ENCODE measurements at regions not wholly inside any gene's neighbourhood (a gene's known extent, or its start where the extent isn't known, plus 50 kb on each side); places are given as distances from the start of the nearest gene placed in this dataset.

GRCh38 chr2:12326449-12327190 lies 390.1 kb upstream of the TRIB2 start:
- DNase-seq, result peak; percentile 14 to 39

- no peak for DNase-seq
Observed at GRCh38 chr2:12330916-12331315, 385.8 kb upstream of the TRIB2 start.

DNA sequence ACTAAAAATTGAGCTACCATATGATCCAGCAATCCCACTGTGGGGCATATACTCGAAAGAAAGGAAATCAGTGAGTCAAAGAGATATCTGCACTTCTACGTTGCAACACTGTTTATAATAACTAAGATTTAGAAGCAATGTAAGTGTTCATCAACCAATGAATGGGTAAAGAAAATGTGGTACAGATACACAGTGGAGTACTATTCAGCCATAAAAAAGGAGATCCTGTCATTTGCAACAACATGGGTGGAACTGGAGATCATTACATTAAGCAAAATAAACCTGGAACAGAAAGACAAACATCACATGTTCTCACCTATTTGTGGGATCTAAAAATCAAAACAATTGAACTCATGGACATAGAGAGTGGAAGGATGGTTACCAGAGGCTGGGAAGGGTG lies 385.0 kb upstream of the TRIB2 start:
- DNase-seq, result no peak

DNA sequence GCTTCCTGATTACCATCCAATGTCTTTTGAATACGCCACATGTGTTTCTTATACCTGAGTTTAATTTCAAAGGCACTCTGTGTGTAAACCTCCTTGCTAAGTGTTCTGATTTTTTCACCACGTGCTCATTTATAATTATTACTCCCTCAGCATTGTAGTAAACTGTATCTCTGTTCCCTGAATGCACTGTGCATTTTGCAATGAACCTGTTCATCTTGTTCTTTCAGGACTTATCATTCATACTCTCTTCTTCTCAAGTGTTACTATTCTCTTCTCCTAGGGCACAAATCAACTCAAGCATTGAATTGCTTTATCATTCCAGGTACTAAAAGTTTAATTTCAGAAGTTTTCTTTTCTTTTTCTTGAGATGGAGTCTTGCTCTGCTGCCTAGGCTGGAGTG lies 383.4 kb upstream of the TRIB2 start:
- DNase-seq, result no peak

DNA sequence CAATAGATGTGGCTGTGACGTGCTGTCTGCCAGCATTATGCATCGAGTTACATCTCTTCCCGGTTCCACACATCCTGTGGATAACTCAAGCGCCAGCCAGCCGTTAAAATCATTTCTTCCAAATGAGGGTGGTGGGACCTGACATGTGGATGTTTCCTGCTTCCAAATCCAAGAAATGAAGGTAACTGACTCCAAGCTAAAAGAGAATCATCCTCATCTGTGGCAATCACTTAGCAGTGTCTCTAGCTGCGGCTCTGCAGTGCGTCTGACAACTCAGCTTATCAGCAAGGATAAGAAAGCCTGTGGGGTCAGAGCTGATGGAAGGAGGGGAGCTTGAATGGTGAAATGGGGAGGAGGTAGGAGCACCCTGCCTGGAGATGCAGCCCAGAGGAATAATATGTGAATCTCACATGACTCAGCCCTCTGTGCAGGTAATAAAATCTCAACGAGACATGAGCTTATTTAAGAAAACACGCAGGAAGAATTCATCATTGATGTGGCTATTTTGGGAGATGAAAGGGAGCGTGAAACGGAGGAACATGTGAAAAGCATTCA lies 382.2 kb upstream of the TRIB2 start:
- DNase-seq, result no peak

DNA sequence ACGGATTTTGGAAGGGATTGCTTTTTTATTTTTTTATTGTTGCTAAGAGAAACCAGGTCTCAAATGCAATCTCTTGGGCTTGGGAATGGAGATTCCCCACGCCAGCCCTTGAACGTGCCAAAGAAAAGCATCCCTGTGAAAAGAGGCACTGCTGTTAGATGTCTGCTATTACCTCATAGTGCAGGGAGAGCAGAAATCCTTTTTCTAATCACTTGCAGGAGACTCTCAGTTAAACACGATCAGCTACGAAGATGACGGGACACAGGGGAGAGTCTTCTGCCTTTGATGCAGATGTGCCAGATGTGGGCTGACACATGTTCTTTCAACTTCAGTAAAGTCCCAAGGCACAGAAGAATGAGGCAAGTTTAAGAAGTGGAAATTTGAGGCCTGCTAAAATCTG lies 381.6 kb upstream of the TRIB2 start:
- DNase-seq, result no peak

GRCh38 chr2:12335995-12336394 lies 380.7 kb upstream of the TRIB2 start:
- DNase-seq, result no peak

- DNase-seq, result no peak
Observed at GRCh38 chr2:12338946-12339697, 377.6 kb upstream of the TRIB2 start.

GRCh38 chr2:12340164-12340563 lies 376.6 kb upstream of the TRIB2 start:
- no peak for DNase-seq

- no peak for DNase-seq
Observed at GRCh38 chr2:12341215-12341614, 375.5 kb upstream of the TRIB2 start.

- no peak for DNase-seq
Observed at GRCh38 chr2:12341920-12342319, 374.8 kb upstream of the TRIB2 start.

- DNase-seq, result no peak
Observed at GRCh38 chr2:12343141-12343540, 373.6 kb upstream of the TRIB2 start.

DNA sequence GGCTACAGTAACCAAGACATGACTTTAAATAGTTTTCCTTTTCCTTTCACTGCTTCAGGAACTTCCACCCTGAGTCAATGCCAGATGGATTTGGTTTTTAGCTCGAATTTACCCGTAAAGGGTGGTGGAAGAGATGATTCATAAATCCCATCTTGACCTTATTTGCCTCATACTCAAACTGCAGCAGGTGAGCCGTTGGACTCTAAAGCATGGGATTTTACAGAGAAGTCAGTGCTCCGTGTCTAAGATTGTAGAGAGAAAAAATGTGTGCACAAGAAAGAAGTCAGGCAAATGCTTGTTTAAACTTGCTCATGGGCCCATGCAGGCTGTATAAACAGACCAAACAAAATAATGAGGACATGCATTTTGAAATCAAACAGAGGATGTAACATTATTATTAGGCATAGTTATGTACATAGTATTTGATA lies 369.7 kb upstream of the TRIB2 start:
- DNase-seq, result no peak

DNA sequence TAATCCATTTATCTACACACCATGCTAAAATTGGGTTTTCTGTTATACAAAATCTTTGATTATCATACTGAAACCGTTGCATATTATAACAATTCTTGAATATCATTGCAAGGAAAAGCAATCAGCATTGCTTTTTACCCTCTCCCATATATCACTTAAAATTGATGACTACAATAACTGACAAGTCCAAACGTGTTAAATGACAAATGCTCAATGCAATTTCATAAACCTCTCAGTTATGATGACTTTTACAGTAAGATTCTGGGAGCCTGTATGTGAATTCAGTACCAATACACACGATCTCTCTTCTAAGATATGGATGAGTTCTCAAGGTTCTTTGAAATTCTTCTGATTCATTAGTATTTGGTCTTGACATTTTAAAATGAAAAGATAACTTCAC lies 368.5 kb upstream of the TRIB2 start:
- no peak for DNase-seq

DNA sequence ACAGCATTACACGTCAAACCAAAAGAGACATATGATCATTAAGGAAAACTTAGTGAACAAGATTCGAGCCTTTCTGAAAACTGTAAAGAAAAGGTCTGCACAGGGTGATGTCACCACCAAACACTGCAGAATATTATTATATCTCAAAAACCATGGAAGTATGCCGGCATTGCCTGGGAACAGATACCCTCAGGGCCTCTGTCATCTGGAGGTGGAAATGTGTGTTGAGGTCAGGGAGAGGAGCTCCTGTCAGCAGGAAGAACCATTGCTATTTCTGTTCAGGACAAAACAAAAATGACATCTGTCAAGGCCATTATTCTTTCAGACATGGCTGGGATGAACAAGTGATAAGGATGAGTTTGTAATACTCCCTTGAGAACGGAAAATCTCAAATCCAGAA lies 365.9 kb upstream of the TRIB2 start:
- DNase-seq, result no peak

GRCh38 chr2:12352889-12353288 lies 363.8 kb upstream of the TRIB2 start:
- no peak for DNase-seq

DNA sequence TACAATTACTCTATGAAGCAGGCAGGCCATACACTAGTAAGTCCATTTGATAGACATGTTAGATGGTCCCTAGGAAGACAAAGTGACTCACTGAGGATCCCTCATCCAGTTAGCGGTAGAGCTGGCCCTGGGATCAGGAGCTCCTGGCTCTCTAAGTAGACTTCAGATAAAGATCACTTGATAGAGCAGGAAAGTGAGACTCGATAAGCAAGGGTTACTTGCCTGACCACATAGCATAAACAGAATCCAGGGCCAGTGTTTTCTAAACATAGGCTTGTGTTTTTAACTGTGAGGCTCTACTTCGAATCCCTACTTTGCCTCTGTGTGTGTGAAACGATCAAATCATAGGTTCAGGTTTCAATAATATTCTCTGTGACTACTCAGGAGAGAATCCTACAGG lies 355.2 kb upstream of the TRIB2 start:
- no peak for DNase-seq

DNA sequence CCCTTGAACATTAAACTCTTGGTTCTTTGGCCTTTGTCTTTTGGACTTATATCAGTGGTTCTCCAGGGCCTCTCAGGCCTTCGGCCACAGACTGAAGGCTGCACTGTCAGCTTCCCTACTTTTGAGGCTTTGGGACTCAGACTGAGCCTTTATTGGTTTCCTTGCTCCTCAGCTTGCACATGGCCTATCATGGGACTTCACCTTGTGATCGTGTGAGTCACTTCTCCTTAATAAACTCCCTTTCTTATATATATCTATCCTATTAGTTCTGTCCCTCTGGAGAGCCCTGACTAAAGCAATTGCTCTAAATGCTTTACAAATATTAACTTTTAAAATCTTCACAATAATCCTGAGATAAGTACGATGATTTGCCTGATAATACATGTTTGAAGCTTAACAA lies 353.6 kb upstream of the TRIB2 start:
- DNase-seq, result no peak

DNA sequence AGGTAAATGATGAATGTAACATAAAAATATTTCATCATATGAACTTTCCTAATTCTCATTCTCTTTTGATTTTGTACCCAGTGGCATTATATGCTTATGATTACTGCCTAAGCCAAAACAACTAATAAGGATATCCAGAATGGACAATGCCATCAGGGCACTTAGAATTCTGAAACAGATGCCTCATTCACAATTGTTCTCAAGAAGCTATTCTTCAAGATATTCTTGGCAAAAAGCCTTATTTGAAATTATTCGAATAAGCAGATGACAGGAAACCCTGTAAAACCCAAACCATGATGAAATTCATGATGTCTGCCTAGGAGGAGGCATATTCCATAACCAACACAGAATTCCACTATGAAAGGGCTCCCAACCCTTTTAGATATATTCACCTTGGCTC lies 353.2 kb upstream of the TRIB2 start:
- DNase-seq, result no peak

GRCh38 chr2:12369566-12369965 lies 347.2 kb upstream of the TRIB2 start:
- no peak for DNase-seq

DNA sequence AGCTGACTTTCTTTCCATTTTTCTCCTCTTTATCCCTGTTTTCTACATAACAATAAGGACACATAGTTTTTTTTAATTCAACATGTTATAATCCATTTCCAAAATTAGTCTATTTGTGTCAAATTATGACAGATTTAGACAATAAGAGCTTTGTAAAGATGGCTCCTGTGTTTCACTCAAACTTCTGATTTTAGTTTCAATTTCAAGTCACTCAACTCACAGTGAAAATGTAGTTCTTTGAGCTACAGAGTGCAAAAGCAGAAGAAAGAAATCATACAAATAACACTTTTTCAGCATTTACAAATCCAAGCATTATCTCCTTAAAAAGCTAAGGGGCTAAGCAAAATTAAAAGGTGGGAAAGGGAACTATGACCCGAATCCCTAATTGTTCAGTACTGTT lies 340.7 kb upstream of the TRIB2 start:
- no peak for DNase-seq

GRCh38 chr2:12379143-12379542 lies 337.6 kb upstream of the TRIB2 start:
- no peak for DNase-seq

- no peak for DNase-seq
Observed at GRCh38 chr2:12381543-12382325, 335.0 kb upstream of the TRIB2 start.

DNA sequence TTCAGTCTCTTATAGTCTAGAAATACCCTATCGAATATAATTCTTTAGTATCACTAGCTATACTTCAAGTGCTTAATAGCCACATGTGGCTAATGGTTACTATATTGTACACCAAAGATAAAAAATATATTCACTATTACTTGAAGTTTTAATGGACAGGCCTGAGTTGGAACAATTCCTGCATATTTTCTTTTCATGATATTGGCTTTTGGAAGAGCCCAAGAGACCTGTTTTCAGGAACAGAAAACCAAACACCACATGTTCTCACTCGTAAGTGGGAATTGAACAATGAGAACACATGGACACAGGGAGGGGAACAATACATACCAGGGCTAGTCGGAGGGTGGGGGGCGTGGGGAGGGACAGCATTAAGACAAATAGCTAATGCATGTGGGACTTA lies 334.4 kb upstream of the TRIB2 start:
- no peak for DNase-seq
